ENCODE measurements at regions not wholly inside any gene's neighbourhood (a gene's known extent, or its start where the extent isn't known, plus 50 kb on each side); places are given as distances from the start of the nearest gene placed in this dataset.
A peak's percentile ranks its signal among the peaks of the same experiment; 100 is the strongest.

DNA sequence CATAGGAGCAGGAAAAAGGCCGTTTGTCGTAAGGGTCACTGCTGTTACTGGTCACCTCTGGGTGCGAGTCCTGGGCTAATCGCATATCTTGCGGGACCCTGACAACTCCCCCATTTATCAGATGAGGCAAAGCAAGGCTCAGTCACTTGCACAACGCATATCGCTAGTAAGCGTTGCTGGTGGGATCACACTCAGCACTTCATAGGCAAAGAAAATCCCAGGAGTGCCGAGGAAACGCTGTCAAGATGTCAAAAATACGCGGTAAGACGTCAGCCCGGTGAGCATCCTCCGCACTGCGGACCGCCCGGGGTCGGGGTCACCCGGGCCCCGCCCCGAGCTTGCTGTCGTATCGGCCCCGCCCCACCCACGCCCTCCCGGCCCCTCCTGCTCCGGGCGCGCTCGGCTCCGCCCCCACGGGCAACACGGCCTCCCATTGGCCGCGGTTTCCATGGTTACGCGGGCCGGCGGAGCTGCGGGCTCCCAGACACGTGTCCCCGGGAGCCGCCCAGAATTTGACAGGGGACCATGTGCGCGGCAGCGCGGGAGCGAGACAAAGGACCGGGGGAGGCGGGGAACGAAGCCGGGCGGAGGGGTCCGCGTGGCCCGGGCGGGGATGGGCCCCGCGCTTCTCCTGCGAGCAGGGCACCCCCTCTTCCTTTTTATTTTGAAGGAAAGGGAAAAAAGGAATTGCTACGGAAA, 80.2 kb upstream of the IER5L start:
- peak; percentile 94 for DNase-seq
- peaks cover 41% of the 10 kb centered on the region for H3K4me1 ChIP-seq (ENCODE audit: control insufficient read depth, insufficient read depth, low read length)
- no peaks in the 10 kb centered on the region for H3K36me3 ChIP-seq (ENCODE audit: control insufficient read depth, insufficient read depth, low read length)
- WGBS (ENCODE audit: insufficient coverage): 8% methylated on average over 56 of the region's 62 CpGs
- no peak overlapping the region for H3K27ac ChIP-seq (ENCODE audit: low read length)
- H3K9me3 ChIP-seq (replicated peaks; ENCODE audit: control insufficient read depth, low read depth, low read length): no peaks in the 10 kb centered on the region
- peaks cover 24% of the 10 kb centered on the region for H3K27me3 ChIP-seq (ENCODE audit: control insufficient read depth, insufficient read depth, low read length)
- peak overlapping the region; percentile 23 for H3K4me3 ChIP-seq (ENCODE audit: low read length)

- no peak overlapping the region for H3K27ac ChIP-seq (ENCODE audit: low read length)
- 85% methylated on average over 5 of the region's 13 CpGs for whole genome bisulfite sequencing (ENCODE audit: insufficient coverage)
- H3K36me3 ChIP-seq (ENCODE audit: control insufficient read depth, insufficient read depth, low read length): no peaks in the 10 kb centered on the region
- no peak for DNase-seq
- H3K4me3 ChIP-seq (ENCODE audit: low read length): no peak overlapping the region
- H3K27me3 ChIP-seq (ENCODE audit: control insufficient read depth, insufficient read depth, low read length): peaks cover 24% of the 10 kb centered on the region
- no peaks in the 10 kb centered on the region for H3K9me3 ChIP-seq (replicated peaks; ENCODE audit: control insufficient read depth, low read depth, low read length)
- peaks cover 48% of the 10 kb centered on the region for H3K4me1 ChIP-seq (ENCODE audit: control insufficient read depth, insufficient read depth, low read length)
Observed at GRCh38 chr9:129256959-129257713, 79.1 kb upstream of the IER5L start.

DNA sequence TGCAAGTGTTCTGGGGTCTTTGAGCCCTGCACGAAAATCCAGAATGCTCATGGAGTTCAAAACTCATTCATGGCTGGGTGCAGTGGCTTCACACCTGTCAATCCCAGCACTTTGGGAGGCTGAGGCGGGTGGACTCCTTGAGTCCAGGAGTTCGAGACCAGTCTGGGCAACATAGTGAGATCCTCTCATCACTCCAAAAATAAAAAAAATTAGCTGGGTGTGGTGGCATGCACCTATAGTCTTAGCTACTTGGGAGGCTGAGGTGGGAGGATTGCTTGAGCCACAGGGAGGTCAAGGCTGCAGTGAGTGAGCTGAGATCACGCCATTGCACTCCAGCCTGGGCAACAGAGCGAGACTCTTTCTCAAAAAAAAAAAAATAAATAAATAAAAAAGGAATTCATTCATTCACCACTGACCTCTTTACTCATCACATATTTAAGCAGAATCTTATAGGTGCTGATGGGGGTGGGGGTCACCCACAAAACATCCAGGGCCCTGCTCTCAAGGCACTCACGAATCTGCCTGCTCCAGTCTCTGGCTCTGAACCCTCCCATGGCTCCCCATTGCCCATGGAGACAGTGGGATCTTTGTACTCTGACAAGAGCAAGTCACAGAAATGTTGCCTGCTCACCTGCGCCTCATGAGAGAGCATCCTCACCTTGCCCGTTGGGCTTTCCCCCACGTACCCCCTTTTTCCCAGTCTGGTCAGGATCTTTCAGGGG, 76.7 kb upstream of the IER5L start:
- Histone ChIP-seq H3K27ac (ENCODE audit: low read length) (peak overlapping the region; percentile 78), H3K4me3 (ENCODE audit: low read length) (no peak overlapping the region)

GRCh38 chr9:129253803-129254381, 75.8 kb upstream of the IER5L start:
- H3K4me3 ChIP-seq (ENCODE audit: low read length): peak overlapping the region; percentile 4
- peak overlapping the region; percentile 78 for H3K27ac ChIP-seq (ENCODE audit: low read length)
- WGBS (ENCODE audit: insufficient coverage): 11% methylated on average over 18 of the region's 23 CpGs
- DNase-seq: peak; percentile 78
- peaks cover 12% of the 10 kb centered on the region for H3K27me3 ChIP-seq (ENCODE audit: control insufficient read depth, insufficient read depth, low read length)
- H3K9me3 ChIP-seq (replicated peaks; ENCODE audit: control insufficient read depth, low read depth, low read length): no peaks in the 10 kb centered on the region
- H3K36me3 ChIP-seq (ENCODE audit: control insufficient read depth, insufficient read depth, low read length): no peaks in the 10 kb centered on the region
- peaks cover 37% of the 10 kb centered on the region for H3K4me1 ChIP-seq (ENCODE audit: control insufficient read depth, insufficient read depth, low read length)

More for the DNA sequence above, 76.7 kb upstream of the IER5L start:
- peaks cover 20% of the 10 kb centered on the region for H3K27me3 ChIP-seq (ENCODE audit: control insufficient read depth, insufficient read depth, low read length)
- H3K36me3 ChIP-seq (ENCODE audit: control insufficient read depth, insufficient read depth, low read length): no peaks in the 10 kb centered on the region
- H3K9me3 ChIP-seq (replicated peaks; ENCODE audit: control insufficient read depth, low read depth, low read length): no peaks in the 10 kb centered on the region
- no peak for DNase-seq
- H3K4me1 ChIP-seq (ENCODE audit: control insufficient read depth, insufficient read depth, low read length): peaks cover 40% of the 10 kb centered on the region
- 75% methylated on average over 2 of the region's 9 CpGs for WGBS (ENCODE audit: insufficient coverage)

DNA sequence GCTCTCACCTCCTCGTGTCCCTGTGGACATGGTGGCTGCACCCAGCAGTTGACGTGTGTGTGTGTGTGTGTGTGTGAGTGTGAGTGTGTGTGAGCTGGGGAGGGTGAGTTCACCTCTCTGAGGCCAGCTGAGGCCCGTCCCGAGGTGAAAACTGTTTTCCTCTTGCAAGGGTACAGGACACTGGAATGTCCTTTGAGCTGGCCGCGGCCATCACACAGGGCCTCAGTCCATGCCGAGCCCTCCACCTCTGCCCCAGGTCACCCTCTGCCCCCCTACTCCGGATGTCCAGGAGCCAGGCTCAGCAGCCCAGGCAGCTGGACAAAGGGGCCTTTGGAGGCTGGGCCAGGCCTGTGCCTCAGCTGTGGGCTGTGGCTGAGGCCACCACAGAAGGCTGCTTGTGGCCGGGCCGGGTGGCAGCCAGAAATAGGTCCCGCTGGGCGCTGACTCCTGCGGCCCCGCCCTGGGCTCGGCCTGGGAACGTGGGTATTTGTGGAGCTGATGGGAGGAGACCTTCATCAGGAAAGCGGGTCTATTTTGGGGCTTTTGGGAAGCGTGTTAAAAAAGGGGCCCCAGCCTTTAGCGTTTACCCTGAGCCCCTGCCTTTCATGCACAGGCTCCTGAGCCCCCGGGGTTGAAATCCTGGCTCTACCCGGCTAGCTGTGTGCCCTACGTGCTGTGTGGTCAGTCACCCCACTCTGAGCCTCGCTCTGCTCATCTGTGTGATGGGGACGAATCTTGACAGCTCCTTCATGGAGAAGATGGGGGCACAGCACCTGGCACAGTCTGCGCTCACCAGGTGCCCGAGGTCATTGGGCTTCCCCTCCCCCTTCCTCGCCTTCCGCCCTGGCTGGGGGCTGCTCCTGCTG, 75.1 kb upstream of the IER5L start:
- Histone ChIP-seq H3K4me3 (ENCODE audit: low read length) (no peak overlapping the region), H3K36me3 (ENCODE audit: control insufficient read depth, insufficient read depth, low read length) (no peaks in the 10 kb centered on the region), H3K27ac (ENCODE audit: low read length) (peak overlapping the region; percentile 78), H3K9me3 (replicated peaks; ENCODE audit: control insufficient read depth, low read depth, low read length) (no peaks in the 10 kb centered on the region), H3K27me3 (ENCODE audit: control insufficient read depth, insufficient read depth, low read length) (peaks cover 5% of the 10 kb centered on the region), H3K4me1 (ENCODE audit: control insufficient read depth, insufficient read depth, low read length) (peaks cover 30% of the 10 kb centered on the region)
- DNase-seq: no peak
- 67% methylated on average over 26 of the region's 28 CpGs for WGBS (ENCODE audit: insufficient coverage)

GRCh38 chr9:129250786-129251185, 72.7 kb upstream of the IER5L start:
- Histone ChIP-seq H3K36me3 (ENCODE audit: control insufficient read depth, insufficient read depth, low read length) (no peaks in the 10 kb centered on the region), H3K9me3 (replicated peaks; ENCODE audit: control insufficient read depth, low read depth, low read length) (no peaks in the 10 kb centered on the region), H3K27me3 (ENCODE audit: control insufficient read depth, insufficient read depth, low read length) (no peaks in the 10 kb centered on the region), H3K4me1 (ENCODE audit: control insufficient read depth, insufficient read depth, low read length) (peaks cover 28% of the 10 kb centered on the region), H3K27ac (ENCODE audit: low read length) (no peak overlapping the region), H3K4me3 (ENCODE audit: low read length) (no peak overlapping the region)
- WGBS (ENCODE audit: insufficient coverage): no CpG with 5 or more reads among the region's 2 CpGs
- DNase-seq: no peak

- DNase-seq: no peak
- no peak overlapping the region for H3K4me3 ChIP-seq (ENCODE audit: low read length)
- no peaks in the 10 kb centered on the region for H3K27me3 ChIP-seq (ENCODE audit: control insufficient read depth, insufficient read depth, low read length)
- no peak overlapping the region for H3K27ac ChIP-seq (ENCODE audit: low read length)
- peaks cover 11% of the 10 kb centered on the region for H3K4me1 ChIP-seq (ENCODE audit: control insufficient read depth, insufficient read depth, low read length)
- H3K9me3 ChIP-seq (replicated peaks; ENCODE audit: control insufficient read depth, low read depth, low read length): no peaks in the 10 kb centered on the region
- H3K36me3 ChIP-seq (ENCODE audit: control insufficient read depth, insufficient read depth, low read length): no peaks in the 10 kb centered on the region
- WGBS (ENCODE audit: insufficient coverage): 93% methylated on average over 7 of the region's 13 CpGs
Observed at GRCh38 chr9:129247285-129248153, 69.5 kb upstream of the IER5L start.

DNA sequence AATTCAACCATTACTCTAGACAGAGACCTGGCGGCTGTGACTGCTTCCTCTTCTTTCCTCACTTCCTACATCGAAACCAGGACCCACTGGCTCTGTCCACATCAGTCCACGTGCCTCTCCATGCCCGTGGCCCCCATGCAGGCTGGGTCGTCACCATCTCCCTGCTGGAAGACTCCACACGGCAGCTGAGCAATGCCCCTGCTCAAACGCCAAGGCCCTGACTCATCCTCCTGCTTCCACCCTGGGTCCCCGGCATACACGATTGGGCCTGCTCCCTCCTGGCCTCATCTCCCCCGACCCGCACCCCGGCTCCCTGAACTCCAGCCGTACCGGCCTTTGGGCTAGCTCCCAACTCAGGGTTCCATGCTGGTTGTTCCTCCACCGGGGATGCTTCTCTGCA, 67.2 kb upstream of the IER5L start:
- Histone ChIP-seq H3K4me3 (ENCODE audit: low read length) (no peak overlapping the region), H3K27me3 (ENCODE audit: control insufficient read depth, insufficient read depth, low read length) (no peaks in the 10 kb centered on the region), H3K9me3 (replicated peaks; ENCODE audit: control insufficient read depth, low read depth, low read length) (no peaks in the 10 kb centered on the region), H3K36me3 (ENCODE audit: control insufficient read depth, insufficient read depth, low read length) (no peaks in the 10 kb centered on the region), H3K4me1 (ENCODE audit: control insufficient read depth, insufficient read depth, low read length) (peaks cover 11% of the 10 kb centered on the region), H3K27ac (ENCODE audit: low read length) (no peak overlapping the region)
- DNase-seq: no peak
- 72% methylated on average over 15 of the region's 15 CpGs for WGBS (ENCODE audit: insufficient coverage)
